Neuronal stem cell (in vitro differentiated cells): ENCODE measurements at regions not wholly inside any gene's neighbourhood (a gene's known extent, or its start where the extent isn't known, plus 50 kb on each side); places are given as distances from the start of the nearest gene placed in this dataset.

Experiments
- DNase-seq: peaks from one replicate; pipeline ENCODE4 v3.0.0-alpha.2; 2013; ENCODE audit warnings: low spot score
- H2AFZ ChIP-seq: one replicate; pipeline ENCODE4 v1.6.1; 2013; ENCODE audit warnings: mild to moderate bottlenecking, low read length, inconsistent platforms
- H2AK5ac ChIP-seq: 2 replicates; pipeline ENCODE4 v1.6.1; 2013; ENCODE audit warnings: low read depth, mild to moderate bottlenecking, inconsistent platforms, low read length, moderate library complexity, mixed read lengths
- H2BK120ac ChIP-seq: 2 replicates; pipeline ENCODE4 v1.6.1; 2013; ENCODE audit warnings: low read depth, mild to moderate bottlenecking, inconsistent platforms, low read length, moderate library complexity, mixed read lengths
- H2BK12ac ChIP-seq: one replicate; pipeline ENCODE4 v1.6.1; 2013; ENCODE audit warnings: low read length, inconsistent platforms
- H2BK15ac ChIP-seq: 2 replicates; pipeline ENCODE4 v1.6.1; 2013; ENCODE audit warnings: mild to moderate bottlenecking, low read length, inconsistent platforms, mixed read lengths
- H2BK5ac ChIP-seq: one replicate; pipeline ENCODE4 v1.6.1; 2013; ENCODE audit warnings: inconsistent platforms, mild to moderate bottlenecking, low read length, moderate library complexity
- H3K14ac ChIP-seq: one replicate; pipeline ENCODE4 v1.6.1; 2013; ENCODE audit warnings: low read length, inconsistent platforms
- H3K18ac ChIP-seq: 2 replicates; pipeline ENCODE4 v1.6.1; 2013; ENCODE audit warnings: low read length, inconsistent platforms
- H3K23ac ChIP-seq: 2 replicates; pipeline ENCODE4 v1.6.1; 2013; ENCODE audit warnings: low read depth, mild to moderate bottlenecking, mixed read lengths, low read length, inconsistent platforms; ENCODE audit not compliant: poor library complexity
- H3K27ac ChIP-seq: replicated peaks from 3 replicates; pipeline ENCODE4 v1.5.1; 2013; ENCODE audit warnings: low read length, inconsistent platforms
- H3K27me3 ChIP-seq, 3 experiments: 2 replicates each; pipeline ENCODE4 v1.6.1; 2013; ENCODE audit warnings: low read length in 3 of 3, mild to moderate bottlenecking in 2 of 3, inconsistent platforms in 1 of 3, low read depth in 1 of 3, mixed read lengths in 1 of 3, moderate library complexity in 1 of 3; ENCODE audit not compliant: control insufficient read depth in 3 of 3, insufficient read depth in 3 of 3
- H3K36me3 ChIP-seq, 2 donors: replicated peaks in 1 of 2; 2 replicates each; pipeline ENCODE4 v1.6.1; 2013; ENCODE audit warnings: low read length in 2 of 2; ENCODE audit not compliant: control insufficient read depth in 2 of 2, insufficient read depth in 2 of 2
- H3K4ac ChIP-seq: 2 replicates; pipeline ENCODE4 v1.6.1; 2013; ENCODE audit warnings: inconsistent platforms, mild to moderate bottlenecking, low read length, moderate library complexity
- H3K4me1 ChIP-seq, 2 donors: 1 replicate in 1 of 2; 2 replicates in 1 of 2; pipeline ENCODE4 v1.6.1; 2013; ENCODE audit warnings: low read length in 2 of 2, low read depth in 1 of 2; ENCODE audit not compliant: control insufficient read depth in 2 of 2, insufficient read depth in 1 of 2
- H3K4me2 ChIP-seq: one replicate; pipeline ENCODE4 v1.6.1; 2013; ENCODE audit warnings: mild to moderate bottlenecking, low read length, inconsistent platforms; ENCODE audit not compliant: insufficient read depth, poor library complexity, severe bottlenecking
- H3K4me3 ChIP-seq, 2 donors: 2 replicates each; pipeline ENCODE4 v1.5.1; 2013; ENCODE audit warnings: low read length in 2 of 2, mild to moderate bottlenecking in 2 of 2, inconsistent platforms in 1 of 2, moderate library complexity in 1 of 2
- H3K79me1 ChIP-seq: one replicate; pipeline ENCODE4 v1.6.1; 2013; ENCODE audit warnings: low read depth, mild to moderate bottlenecking, inconsistent platforms, low read length, moderate library complexity
- H3K9ac ChIP-seq: one replicate; pipeline ENCODE4 v1.6.1; 2013; ENCODE audit warnings: mild to moderate bottlenecking, low read depth, low read length, inconsistent platforms; ENCODE audit not compliant: poor library complexity
- H3K9me3 ChIP-seq, 2 donors: replicated peaks in 1 of 2; 2 replicates each; pipeline versions ENCODE3 to v1.6.1; 2013; ENCODE audit warnings: low read length in 2 of 2, mild to moderate bottlenecking in 2 of 2, inconsistent platforms in 1 of 2, low read depth in 1 of 2, mixed read lengths in 1 of 2, moderate library complexity in 1 of 2; ENCODE audit not compliant: control insufficient read depth in 2 of 2, insufficient read depth in 1 of 2
- H4K8ac ChIP-seq: one replicate; pipeline ENCODE4 v1.6.1; 2013; ENCODE audit warnings: low read depth, mild to moderate bottlenecking, inconsistent platforms, low read length, moderate library complexity
- H4K91ac ChIP-seq: one replicate; pipeline ENCODE4 v1.6.1; 2013; ENCODE audit warnings: low read length, low read depth, mild to moderate bottlenecking, inconsistent platforms; ENCODE audit not compliant: poor library complexity
- WGBS, 2 donors: extraction: QIAGEN DNeasy Blood & Tissue Kit; methylation state at CpG; one replicate each; pipeline ENCODE4 v1.1.7; 2013; ENCODE audit warnings: missing lambda C conversion rate in 2 of 2, mixed read lengths in 1 of 2; ENCODE audit not compliant: insufficient read length in 2 of 2, insufficient replicate concordance in 1 of 2; ENCODE audit errors: extremely low coverage in 2 of 2; 5-methylcytosine and 5-hydroxymethylcytosine counted together

GRCh38 chr4:3368334-3368733, 73.4 kb upstream of the HGFAC start:
- no peak overlapping the region for H3K9ac ChIP-seq
- peaks cover 0 to 4% of the 10 kb centered on the region in 2 donors for H3K36me3 ChIP-seq
- H3K18ac ChIP-seq = peak overlapping the region; percentile 70
- H3K23ac ChIP-seq = peak overlapping the region; percentile 70
- H2BK15ac ChIP-seq = no peak overlapping the region
- peak overlapping the region; percentile 73 for H2BK12ac ChIP-seq
- no CpG with 5 or more reads among the region's 4 CpGs for WGBS, 2 donors
- peaks cover 0 to 3% of the 10 kb centered on the region in 2 donors for H3K9me3 ChIP-seq
- H2AFZ ChIP-seq = no peak overlapping the region
- H3K14ac ChIP-seq = no peak overlapping the region
- no peak overlapping the region for H2BK120ac ChIP-seq
- DNase-seq = no peak
- peaks cover 14% of the 10 kb centered on the region for H3K79me1 ChIP-seq
- no peak overlapping the region for H3K4ac ChIP-seq
- H3K4me1 ChIP-seq = peaks cover 41 to 56% of the 10 kb centered on the region in 2 donors
- no peak overlapping the region for H4K8ac ChIP-seq
- H2AK5ac ChIP-seq = no peak overlapping the region
- H2BK5ac ChIP-seq = peak overlapping the region; percentile 72
- H3K27me3 ChIP-seq = peaks cover 0 to 5% (median 0%) of the 10 kb centered on the region in 3 experiments
- H4K91ac ChIP-seq = no peak overlapping the region
- peak overlapping the region in 1 of 2 donors; percentile 27 for H3K4me3 ChIP-seq
- no peak overlapping the region for H3K27ac ChIP-seq
- H3K4me2 ChIP-seq = no peak overlapping the region

DNA sequence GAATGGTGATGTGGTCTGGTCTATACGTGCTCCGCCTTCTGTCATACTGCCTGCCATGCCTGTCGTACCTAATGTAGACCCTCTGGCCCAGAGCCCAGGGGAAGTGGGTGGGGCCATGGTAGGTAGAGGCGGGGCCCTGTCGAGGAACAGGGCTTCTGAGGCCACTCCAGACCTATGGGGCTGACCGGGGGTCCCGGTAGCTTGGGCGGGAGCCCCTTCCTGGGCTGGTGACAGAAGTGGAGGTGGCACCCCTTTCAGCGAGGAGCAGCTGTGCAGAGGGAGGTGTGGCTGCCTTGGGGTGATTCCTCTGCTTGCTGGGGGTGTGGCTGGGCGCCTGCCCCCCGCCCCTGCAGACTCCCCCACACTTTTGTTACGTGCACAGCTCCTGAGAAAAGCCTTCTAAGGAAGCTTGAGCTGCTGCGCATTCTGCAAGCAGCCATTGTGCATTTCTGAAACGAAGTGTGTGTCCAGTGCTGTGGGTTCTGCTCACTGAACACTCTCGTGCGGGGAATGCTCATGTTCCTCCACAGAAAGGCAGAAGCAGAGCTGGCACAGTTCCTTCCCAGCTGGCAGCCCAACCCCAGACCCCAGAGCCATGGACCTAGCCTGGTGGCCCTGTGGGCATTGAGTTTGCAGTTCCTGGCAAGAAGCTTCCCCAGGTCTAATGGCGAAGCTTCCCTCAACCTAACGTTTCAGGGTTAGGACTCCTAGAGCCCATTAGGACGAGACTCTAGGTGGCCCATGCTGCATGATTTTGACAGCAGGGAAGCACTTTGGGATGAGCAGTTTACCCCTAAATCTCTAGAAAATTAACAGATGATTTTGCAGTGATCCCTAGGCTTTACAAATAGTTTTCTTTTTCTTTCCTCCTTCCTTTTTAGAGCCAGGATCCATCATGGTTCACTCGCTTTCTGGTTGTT, 72.7 kb upstream of the HGFAC start:
- H3K79me1 ChIP-seq = peaks cover 16% of the 10 kb centered on the region
- H3K9ac ChIP-seq = peak overlapping the region; percentile 24
- H3K36me3 ChIP-seq = peaks cover 0 to 11% of the 10 kb centered on the region in 2 donors
- H2BK120ac ChIP-seq = no peak overlapping the region
- H2BK12ac ChIP-seq = peak overlapping the region; percentile 26
- H3K4me1 ChIP-seq = peaks cover 40 to 56% of the 10 kb centered on the region in 2 donors
- H4K8ac ChIP-seq = no peak overlapping the region
- no peak overlapping the region for H3K27ac ChIP-seq
- H2BK15ac ChIP-seq = no peak overlapping the region
- WGBS, 2 donors = no CpG with 5 or more reads among the region's 20 CpGs
- no peak for DNase-seq
- peaks cover 5% of the 10 kb centered on the region in 2 donors for H3K9me3 ChIP-seq
- H3K27me3 ChIP-seq = peaks cover 0 to 5% (median 0%) of the 10 kb centered on the region in 3 experiments
- H3K18ac ChIP-seq = peak overlapping the region; percentile 70
- no peak overlapping the region for H2AFZ ChIP-seq
- H2BK5ac ChIP-seq = no peak overlapping the region
- H3K4me2 ChIP-seq = peak overlapping the region; percentile 49
- H3K4me3 ChIP-seq = peak overlapping the region in 1 of 2 donors; percentile 12
- peak overlapping the region; percentile 24 for H2AK5ac ChIP-seq
- H3K4ac ChIP-seq = no peak overlapping the region
- H3K23ac ChIP-seq = no peak overlapping the region
- no peak overlapping the region for H3K14ac ChIP-seq
- H4K91ac ChIP-seq = no peak overlapping the region

DNA sequence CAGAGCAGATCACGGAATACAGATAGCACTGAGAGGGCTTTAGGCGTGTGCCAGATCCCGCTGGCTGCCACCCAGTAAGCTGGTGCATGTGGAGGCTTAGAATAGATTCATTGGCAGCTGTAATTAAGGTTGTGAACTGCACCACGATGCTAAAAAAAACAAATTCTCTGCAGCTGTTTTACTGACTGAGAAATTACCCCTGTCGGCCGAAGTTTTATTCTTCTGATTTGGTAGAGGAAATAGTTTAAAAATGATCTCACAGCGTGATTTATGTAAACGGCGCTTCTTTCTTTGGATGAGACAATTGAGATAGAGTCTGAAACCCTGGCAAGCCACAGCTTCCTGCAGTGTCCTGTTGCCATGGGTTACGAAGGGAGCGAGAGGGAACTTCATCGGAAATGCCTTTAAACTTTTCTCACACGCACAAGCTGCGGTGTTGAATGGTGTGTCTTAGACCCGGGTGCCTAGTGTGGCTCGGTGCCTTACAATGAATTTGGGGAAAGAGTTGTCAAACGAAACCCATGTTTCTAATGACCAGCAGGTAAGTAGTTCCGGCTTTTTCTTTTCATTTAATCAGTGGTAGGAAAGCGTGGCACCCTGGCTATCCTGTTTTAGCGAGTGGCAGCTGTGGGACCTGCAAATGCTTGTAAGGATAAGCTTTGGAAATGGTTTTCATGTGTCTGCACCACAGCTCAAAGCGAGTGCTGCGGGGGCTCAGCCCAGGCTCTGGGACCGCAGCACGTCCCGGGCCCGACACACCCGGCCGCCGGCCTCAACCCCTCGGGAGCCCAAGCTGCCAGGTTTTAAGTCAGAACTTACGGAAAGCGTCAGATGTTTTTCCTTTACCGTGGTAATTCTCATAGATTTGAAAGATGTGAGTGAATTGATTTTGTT, 71.7 kb upstream of the HGFAC start:
- Histone ChIP-seq H3K9ac (no peak overlapping the region), H3K27me3 (peaks cover 0 to 5% (median 0%) of the 10 kb centered on the region in 3 experiments), H3K79me1 (peaks cover 15% of the 10 kb centered on the region), H3K4ac (no peak overlapping the region), H2BK5ac (no peak overlapping the region), H3K4me2 (peak overlapping the region; percentile 49), H4K8ac (no peak overlapping the region), H3K4me3 (peak overlapping the region in 1 of 2 donors; percentile 41), H3K4me1 (peaks cover 40 to 56% of the 10 kb centered on the region in 2 donors), H3K27ac (no peak overlapping the region), H2AFZ (peak overlapping the region; percentile 21), H3K36me3 (peaks cover 0 to 21% of the 10 kb centered on the region in 2 donors), H4K91ac (no peak overlapping the region), H3K18ac (peak overlapping the region; percentile 51), H3K23ac (no peak overlapping the region), H2BK120ac (no peak overlapping the region), H3K14ac (no peak overlapping the region), H2AK5ac (no peak overlapping the region), H3K9me3 (peaks cover 5% of the 10 kb centered on the region in 2 donors), H2BK12ac (no peak overlapping the region), H2BK15ac (no peak overlapping the region)
- peak; percentile 62 for DNase-seq
- no CpG with 5 or more reads among the region's 33 CpGs for WGBS, 2 donors
